OCI-LY7 (cell line): ENCODE measurements at regions not wholly inside any gene's neighbourhood (a gene's known extent, or its start where the extent isn't known, plus 50 kb on each side); places are given as distances from the start of the nearest gene placed in this dataset.

ENCODE experiments used
- EZH2phosphoT487 ChIP-seq: fragments of 200-600 bp; sonication (generic); IDR thresholded peaks from 2 replicates; pipeline ENCODE4 v1.6.1; 2018; ENCODE audit warnings: low read depth, borderline replicate concordance, mild to moderate bottlenecking, mixed run types, antibody characterized with exemption, low read length, moderate library complexity, mixed read lengths
- TF ChIP-seq, protein P1 (sequence below): fragments of 200-600 bp; sonication (generic); conservative IDR thresholded peaks from 2 replicates; pipeline ENCODE4 v1.5.1; 2014; ENCODE audit warnings: mild to moderate bottlenecking, antibody characterized with exemption, low read length, moderate library complexity, mixed read lengths

DNA sequence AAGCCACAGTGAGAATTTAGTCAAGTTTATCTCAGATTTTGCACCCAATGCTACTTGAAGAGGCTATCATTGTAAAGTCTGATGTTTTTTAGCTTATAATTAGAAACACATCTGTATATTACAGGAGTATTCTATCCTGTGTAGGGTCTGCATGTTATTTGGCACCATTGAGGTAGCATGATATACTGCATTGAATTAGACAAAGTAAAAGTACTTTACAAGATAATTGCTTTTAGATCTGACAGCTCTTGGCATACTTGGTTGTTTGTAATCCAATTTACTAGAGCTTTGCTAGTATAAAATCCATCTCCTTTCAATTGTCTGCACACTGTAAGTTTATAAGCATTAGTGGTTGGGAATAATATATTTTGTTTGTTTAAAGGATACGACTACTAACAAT, 714.3 kb downstream of the ANKRD7 start:
- TF ChIP-seq, protein P1, sequence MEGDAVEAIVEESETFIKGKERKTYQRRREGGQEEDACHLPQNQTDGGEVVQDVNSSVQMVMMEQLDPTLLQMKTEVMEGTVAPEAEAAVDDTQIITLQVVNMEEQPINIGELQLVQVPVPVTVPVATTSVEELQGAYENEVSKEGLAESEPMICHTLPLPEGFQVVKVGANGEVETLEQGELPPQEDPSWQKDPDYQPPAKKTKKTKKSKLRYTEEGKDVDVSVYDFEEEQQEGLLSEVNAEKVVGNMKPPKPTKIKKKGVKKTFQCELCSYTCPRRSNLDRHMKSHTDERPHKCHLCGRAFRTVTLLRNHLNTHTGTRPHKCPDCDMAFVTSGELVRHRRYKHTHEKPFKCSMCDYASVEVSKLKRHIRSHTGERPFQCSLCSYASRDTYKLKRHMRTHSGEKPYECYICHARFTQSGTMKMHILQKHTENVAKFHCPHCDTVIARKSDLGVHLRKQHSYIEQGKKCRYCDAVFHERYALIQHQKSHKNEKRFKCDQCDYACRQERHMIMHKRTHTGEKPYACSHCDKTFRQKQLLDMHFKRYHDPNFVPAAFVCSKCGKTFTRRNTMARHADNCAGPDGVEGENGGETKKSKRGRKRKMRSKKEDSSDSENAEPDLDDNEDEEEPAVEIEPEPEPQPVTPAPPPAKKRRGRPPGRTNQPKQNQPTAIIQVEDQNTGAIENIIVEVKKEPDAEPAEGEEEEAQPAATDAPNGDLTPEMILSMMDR, result no peak
- no peak for TF ChIP-seq EZH2phosphoT487
